SJCRH30 (cell line): ENCODE measurements at regions not wholly inside any gene's neighbourhood (a gene's known extent, or its start where the extent isn't known, plus 50 kb on each side); places are given as distances from the start of the nearest gene placed in this dataset.
A peak's percentile ranks its signal among the peaks of the same experiment; 100 is the strongest.
"Not testable (repeated sequence)": the region's sequence is repeated elsewhere in the genome, so short reads cannot be mapped to it uniquely, and the experiment has no call there.

ENCODE experiments used
- DNase-seq, 2 experiments: peaks; one replicate each; pipeline ENCODE4 v3.0.0-alpha.2; 2015 to 2020
- H3K27ac ChIP-seq: fragments of 250-450 bp; sonication (Bioruptor Pico); 2 replicates; pipeline ENCODE4 v1.5.1; 2020; ENCODE audit warnings: mild to moderate bottlenecking, moderate library complexity
- H3K27me3 ChIP-seq: fragments of 250-450 bp; sonication (Bioruptor Pico); 2 replicates; pipeline ENCODE4 v1.5.1; 2020; ENCODE audit warnings: mild to moderate bottlenecking, moderate library complexity
- H3K36me3 ChIP-seq: fragments of 250-450 bp; sonication (Bioruptor Pico); 2 replicates; pipeline ENCODE4 v1.5.1; 2020; ENCODE audit warnings: mild to moderate bottlenecking, moderate library complexity
- H3K4me1 ChIP-seq: fragments of 250-450 bp; sonication (Bioruptor Pico); 2 replicates; pipeline ENCODE4 v1.5.1; 2020; ENCODE audit warnings: mild to moderate bottlenecking, moderate library complexity
- H3K4me3 ChIP-seq: fragments of 250-450 bp; sonication (Bioruptor Pico); 2 replicates; pipeline ENCODE4 v1.5.1; 2020; ENCODE audit warnings: mild to moderate bottlenecking, moderate library complexity
- H3K9me3 ChIP-seq: fragments of 250-450 bp; sonication (Bioruptor Pico); replicated peaks from 2 replicates; pipeline ENCODE4 v1.5.1; 2020; ENCODE audit warnings: mild to moderate bottlenecking, moderate library complexity

GRCh38 chr7:42545049-42545724 lies 308.2 kb upstream of the GLI3 start:
- DNase-seq, result no peak
- H3K27me3 ChIP-seq, result no peaks in the 10 kb centered on the region
- no peaks in the 10 kb centered on the region for H3K4me1 ChIP-seq
- H3K36me3 ChIP-seq, result no peaks in the 10 kb centered on the region
- no peak overlapping the region for H3K4me3 ChIP-seq
- no peak overlapping the region for H3K27ac ChIP-seq
- 0 out of 2 replicates have a peak, but pooled peaks cover 5% of the 10 kb centered on the region for H3K9me3 ChIP-seq

DNA sequence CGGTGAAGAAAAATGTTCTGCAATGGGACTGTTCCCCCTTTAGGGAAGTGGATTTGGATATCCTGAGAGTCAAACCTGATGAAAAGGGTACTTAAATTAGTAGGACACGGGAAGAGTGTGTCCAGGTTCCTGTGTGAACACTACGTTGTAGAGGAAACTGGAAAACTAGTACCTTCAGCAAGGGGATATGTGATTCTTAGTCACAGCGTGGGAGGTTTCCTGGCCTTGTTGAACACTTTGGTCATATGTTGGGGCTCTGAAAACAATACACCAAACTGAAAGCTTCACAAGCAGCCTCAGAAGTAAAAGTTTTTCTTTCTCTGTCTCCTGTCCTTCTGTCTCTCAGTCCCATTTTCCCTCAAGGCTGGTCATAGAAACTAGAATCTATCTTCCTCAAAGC lies 306.9 kb upstream of the GLI3 start:
- no peak overlapping the region for H3K27ac ChIP-seq
- no peak for DNase-seq
- no peaks in the 10 kb centered on the region for H3K36me3 ChIP-seq
- no peaks in the 10 kb centered on the region for H3K4me1 ChIP-seq
- no peaks in the 10 kb centered on the region for H3K27me3 ChIP-seq
- no peak overlapping the region for H3K4me3 ChIP-seq
- 0 out of 2 replicates have a peak, but pooled peaks cover 5% of the 10 kb centered on the region for H3K9me3 ChIP-seq

DNA sequence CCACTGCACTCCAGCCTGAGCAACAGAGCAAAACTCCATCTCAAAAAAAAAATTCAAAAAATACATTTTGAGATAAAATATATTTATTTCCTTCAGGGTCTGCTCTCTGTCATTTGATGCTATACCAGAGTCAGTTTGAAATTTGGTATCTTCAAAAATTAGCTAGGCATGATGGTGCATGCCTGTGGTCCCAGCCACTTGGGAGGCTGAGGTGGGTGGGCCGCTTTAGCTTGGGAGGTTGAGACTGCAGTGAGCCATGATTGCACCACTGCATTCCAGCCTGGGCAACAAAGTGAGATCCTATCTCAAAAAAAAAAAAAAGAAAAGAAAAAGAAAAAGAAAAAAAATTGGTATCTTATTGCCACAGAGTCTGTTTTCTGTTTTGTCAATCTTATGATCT lies 305.4 kb upstream of the GLI3 start:
- not testable (repeated sequence) for H3K36me3 ChIP-seq, H3K27me3 ChIP-seq, H3K9me3 ChIP-seq, DNase-seq, H3K4me1 ChIP-seq, H3K27ac ChIP-seq, H3K4me3 ChIP-seq

- H3K36me3 ChIP-seq, result no peaks in the 10 kb centered on the region
- no peak for DNase-seq
- H3K27me3 ChIP-seq, result no peaks in the 10 kb centered on the region
- H3K4me3 ChIP-seq, result no peak overlapping the region
- H3K27ac ChIP-seq, result no peak overlapping the region
- no peaks in the 10 kb centered on the region for H3K9me3 ChIP-seq
- no peaks in the 10 kb centered on the region for H3K4me1 ChIP-seq
These were observed 297.4 kb upstream of the GLI3 start for GRCh38 chr7:42534441-42534840.

- Histone ChIP-seq H3K4me1 (no peaks in the 10 kb centered on the region), H3K36me3 (no peaks in the 10 kb centered on the region), H3K4me3 (no peak overlapping the region), H3K27me3 (no peaks in the 10 kb centered on the region), H3K27ac (no peak overlapping the region), H3K9me3 (no peaks in the 10 kb centered on the region)
- DNase-seq, result no peak
These were observed 290.0 kb upstream of the GLI3 start for GRCh38 chr7:42527004-42527403.

DNA sequence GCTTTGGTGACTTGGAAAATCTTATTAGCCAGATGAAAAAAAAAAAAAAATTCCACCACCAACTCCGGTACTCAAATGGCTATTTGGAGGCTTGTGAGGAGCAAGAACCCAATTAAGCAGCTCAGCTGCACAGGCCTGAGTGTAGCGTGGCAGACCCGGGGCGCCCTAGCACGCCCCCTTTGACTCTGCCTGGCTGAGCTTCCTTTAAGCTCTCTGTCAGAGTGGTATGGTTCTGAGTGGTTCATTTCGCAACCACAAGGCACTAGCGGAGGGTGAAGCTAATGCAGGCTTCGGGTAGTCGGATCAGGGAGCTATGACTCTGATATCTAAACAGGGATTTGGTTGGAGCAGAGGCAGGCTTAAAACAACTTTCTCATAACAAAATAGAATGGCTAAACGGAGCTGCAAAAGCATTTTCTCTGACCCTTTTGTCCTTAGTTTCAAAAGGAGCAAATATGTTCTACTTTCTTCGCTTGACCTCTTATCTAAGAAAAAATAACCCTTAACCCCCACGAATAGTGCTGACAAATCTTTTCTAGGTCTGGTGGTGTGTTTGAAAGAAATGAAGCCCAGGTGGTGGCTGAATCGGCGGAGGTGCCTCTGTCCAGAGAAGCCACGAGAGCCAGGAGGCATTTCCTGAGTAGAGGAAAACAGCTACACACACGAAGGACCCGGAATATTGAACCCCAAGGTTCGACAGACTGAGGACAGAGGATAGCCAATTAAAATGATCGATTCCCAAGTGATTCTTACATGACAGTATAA lies 285.4 kb upstream of the GLI3 start:
- Histone ChIP-seq H3K36me3 (no peaks in the 10 kb centered on the region), H3K9me3 (no peaks in the 10 kb centered on the region), H3K27ac (no peak overlapping the region), H3K4me1 (no peaks in the 10 kb centered on the region), H3K4me3 (no peak overlapping the region), H3K27me3 (no peaks in the 10 kb centered on the region)
- DNase-seq, result no peak

- H3K27ac ChIP-seq, result no peak overlapping the region
- no peaks in the 10 kb centered on the region for H3K4me1 ChIP-seq
- H3K27me3 ChIP-seq, result no peaks in the 10 kb centered on the region
- H3K36me3 ChIP-seq, result no peaks in the 10 kb centered on the region
- no peaks in the 10 kb centered on the region for H3K9me3 ChIP-seq
- no peak for DNase-seq
- no peak overlapping the region for H3K4me3 ChIP-seq
These were observed 274.0 kb upstream of the GLI3 start for GRCh38 chr7:42511027-42511426.

GRCh38 chr7:42506097-42506496 lies 269.1 kb upstream of the GLI3 start:
- no peaks in the 10 kb centered on the region for H3K36me3 ChIP-seq
- DNase-seq, result no peak
- no peak overlapping the region for H3K27ac ChIP-seq
- no peak overlapping the region for H3K4me3 ChIP-seq
- H3K9me3 ChIP-seq, result no peaks in the 10 kb centered on the region
- H3K27me3 ChIP-seq, result no peaks in the 10 kb centered on the region
- H3K4me1 ChIP-seq, result no peaks in the 10 kb centered on the region

DNA sequence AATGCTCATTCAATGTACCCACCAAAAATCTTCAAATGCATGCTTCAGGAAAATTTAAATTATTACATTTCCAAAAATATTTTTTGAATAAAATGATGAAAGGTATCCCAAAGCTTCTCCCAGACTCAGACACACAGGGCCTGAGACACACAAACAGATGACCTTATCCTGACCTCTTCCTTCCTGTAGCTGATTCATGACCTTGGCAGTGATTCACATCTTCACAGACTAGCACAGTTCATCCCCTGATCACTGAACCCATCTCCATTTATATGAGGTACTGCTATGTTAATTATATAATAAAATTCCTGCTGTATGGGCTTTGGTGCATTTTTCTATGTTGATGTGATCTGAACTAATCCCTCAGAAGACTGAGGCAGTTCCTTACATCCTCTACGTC lies 265.0 kb upstream of the GLI3 start:
- Histone ChIP-seq H3K27ac (no peak overlapping the region), H3K36me3 (no peaks in the 10 kb centered on the region), H3K4me1 (no peaks in the 10 kb centered on the region), H3K9me3 (no peaks in the 10 kb centered on the region), H3K27me3 (no peaks in the 10 kb centered on the region), H3K4me3 (no peak overlapping the region)
- no peak for DNase-seq

- Histone ChIP-seq H3K36me3 (no peaks in the 10 kb centered on the region), H3K4me1 (peaks cover 8% of the 10 kb centered on the region; the same call in 1 of the 2 replicates), H3K9me3 (no peaks in the 10 kb centered on the region), H3K27me3 (peaks cover 14% of the 10 kb centered on the region), H3K27ac (no peak overlapping the region), H3K4me3 (no peak overlapping the region)
- no peak for DNase-seq
These were observed 258.2 kb upstream of the GLI3 start for GRCh38 chr7:42495256-42495655.

DNA sequence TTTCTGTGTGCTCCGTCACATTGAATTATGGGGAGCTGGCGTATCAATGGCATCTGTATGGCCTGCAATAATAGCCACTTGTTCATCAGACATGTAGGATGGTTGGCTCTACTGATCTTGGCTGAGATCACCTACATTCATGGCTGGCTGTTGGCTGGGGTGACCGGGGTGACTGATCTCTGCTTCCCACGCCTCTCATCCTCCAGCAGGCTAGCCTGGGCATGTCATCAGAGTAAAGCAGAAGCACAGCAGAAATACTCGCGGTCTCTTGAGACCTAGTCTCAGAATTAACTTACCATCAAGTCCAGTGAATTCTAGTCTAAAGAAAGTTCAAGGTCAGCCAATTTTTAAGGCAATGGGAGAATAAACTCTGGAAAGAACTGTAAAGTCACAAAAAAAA lies 257.7 kb upstream of the GLI3 start:
- no peak overlapping the region for H3K4me3 ChIP-seq
- no peak overlapping the region for H3K27ac ChIP-seq
- peak in 1 of 2 experiments; percentile 17 for DNase-seq
- no peaks in the 10 kb centered on the region for H3K36me3 ChIP-seq
- peaks cover 14% of the 10 kb centered on the region for H3K27me3 ChIP-seq
- H3K4me1 ChIP-seq, result peaks cover 8% of the 10 kb centered on the region; the same call in 1 of the 2 replicates
- H3K9me3 ChIP-seq, result no peaks in the 10 kb centered on the region

- peak in 1 of 2 experiments; percentile 13 for DNase-seq
- Histone ChIP-seq H3K4me3 (no peak overlapping the region), H3K9me3 (no peaks in the 10 kb centered on the region), H3K27ac (no peak overlapping the region), H3K27me3 (peaks cover 14% of the 10 kb centered on the region), H3K4me1 (peaks cover 8% of the 10 kb centered on the region; the same call in 1 of the 2 replicates), H3K36me3 (no peaks in the 10 kb centered on the region)
These were observed 257.2 kb upstream of the GLI3 start for GRCh38 chr7:42494199-42494710.

DNA sequence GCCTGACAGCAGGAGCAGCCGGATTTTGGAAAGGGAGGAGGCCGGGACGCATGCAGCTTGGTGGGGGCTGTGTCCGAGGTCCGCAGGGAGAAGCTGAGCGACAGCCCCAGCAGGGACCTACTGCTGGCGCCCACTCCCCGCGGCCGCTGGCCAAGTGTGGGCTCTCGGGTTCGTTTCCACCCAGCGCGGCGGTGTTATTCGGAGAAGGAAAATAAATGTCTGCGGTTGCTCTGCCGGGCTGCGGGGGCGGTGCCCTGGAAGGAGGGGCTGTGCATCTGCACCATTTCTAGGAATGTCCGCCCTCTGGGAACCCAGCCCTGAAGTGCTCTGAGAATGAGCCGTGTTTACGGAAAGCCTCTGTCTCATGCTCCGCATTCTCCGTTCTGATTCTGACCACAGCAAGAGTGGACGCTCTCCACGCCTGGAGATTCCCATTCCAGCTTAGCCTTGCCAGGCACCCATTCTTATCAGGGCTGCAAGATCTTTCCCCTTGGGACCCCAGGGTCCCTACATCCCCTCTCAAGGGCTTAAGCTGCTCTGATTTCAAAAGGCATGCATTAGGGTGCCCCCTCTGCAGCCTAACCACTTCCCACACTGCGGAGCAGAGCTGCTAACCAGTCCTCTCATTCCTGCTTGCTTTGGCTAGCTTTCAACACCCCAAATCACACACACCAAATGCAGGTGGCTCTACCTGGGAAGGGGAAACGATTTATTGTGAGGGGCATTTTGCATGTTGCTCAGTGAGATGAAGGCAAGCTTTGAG lies 256.6 kb upstream of the GLI3 start:
- Histone ChIP-seq H3K27ac (no peak overlapping the region), H3K4me1 (peaks cover 8% of the 10 kb centered on the region; the same call in 1 of the 2 replicates), H3K36me3 (no peaks in the 10 kb centered on the region), H3K27me3 (peaks cover 14% of the 10 kb centered on the region), H3K9me3 (no peaks in the 10 kb centered on the region), H3K4me3 (peak overlapping the region; percentile 47)
- peak; percentile 63 to 72 for DNase-seq

- Histone ChIP-seq H3K4me1 (peaks cover 8% of the 10 kb centered on the region; the same call in 1 of the 2 replicates), H3K36me3 (no peaks in the 10 kb centered on the region), H3K27ac (no peak overlapping the region), H3K27me3 (peaks cover 14% of the 10 kb centered on the region), H3K4me3 (peak overlapping the region; percentile 47), H3K9me3 (no peaks in the 10 kb centered on the region)
- DNase-seq, result no peak
These were observed 255.9 kb upstream of the GLI3 start for GRCh38 chr7:42492920-42493319.

DNA sequence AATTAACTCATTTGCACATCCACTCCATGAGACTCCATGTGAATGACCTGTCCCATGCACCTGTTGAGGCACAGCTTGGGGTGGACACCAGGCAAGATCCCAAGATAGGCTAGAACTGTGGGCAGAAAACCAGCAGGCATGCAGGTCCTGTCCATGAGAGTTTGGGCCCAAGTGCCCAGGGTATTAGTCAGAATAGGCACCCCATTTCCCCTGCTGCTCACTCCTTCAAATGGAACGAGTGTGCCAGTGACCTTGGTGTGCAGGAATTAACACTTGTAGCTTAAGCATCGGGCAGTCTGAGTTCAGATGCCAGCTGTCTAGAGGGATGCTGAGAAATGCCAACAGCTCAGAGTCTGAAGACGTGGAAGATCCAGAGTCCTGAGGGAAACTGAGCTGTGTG lies 254.1 kb upstream of the GLI3 start:
- no peak for DNase-seq

More for the DNA sequence above, 254.1 kb upstream of the GLI3 start:
- Histone ChIP-seq H3K9me3 (no peaks in the 10 kb centered on the region), H3K27ac (no peak overlapping the region), H3K4me1 (peaks cover 8% of the 10 kb centered on the region; the same call in 1 of the 2 replicates), H3K36me3 (no peaks in the 10 kb centered on the region), H3K4me3 (no peak overlapping the region), H3K27me3 (peaks cover 14% of the 10 kb centered on the region)
